ENCODE measurements at regions not wholly inside any gene's neighbourhood (a gene's known extent, or its start where the extent isn't known, plus 50 kb on each side); places are given as distances from the start of the nearest gene placed in this dataset.

- DNase-seq (ENCODE audit: low read depth), result no peak
- in situ Hi-C loops (cut with HindIII; ENCODE audit: low pct_unique_long_range_greater_than_20kb, low sequenced_read_pairs), result no loop called here
These were observed 61.3 kb upstream of the DDHD1 start for GRCh38 chr14:53214384-53214783.

- in situ Hi-C loops (cut with HindIII; ENCODE audit: low pct_unique_long_range_greater_than_20kb, low sequenced_read_pairs), result no loop called here
- DNase-seq (ENCODE audit: low read depth), result no peak
These were observed 60.6 kb upstream of the DDHD1 start for GRCh38 chr14:53213761-53214160.

GRCh38 chr14:53209370-53209769 lies 56.2 kb upstream of the DDHD1 start:
- in situ Hi-C loops (cut with HindIII; ENCODE audit: low pct_unique_long_range_greater_than_20kb, low sequenced_read_pairs), result no loop called here
- DNase-seq (ENCODE audit: low read depth), result no peak
